IMR-90 (cell line): ENCODE measurements at regions not wholly inside any gene's neighbourhood (a gene's known extent, or its start where the extent isn't known, plus 50 kb on each side); places are given as distances from the start of the nearest gene placed in this dataset.

ENCODE experiments used
- ATAC-seq: fragments of 200-7000 bp; cut with Tn5 transposase; 2 replicates; pipeline ENCODE4 v1.9.1; 2020; ENCODE audit warnings: low read depth, mild to moderate bottlenecking, moderate library complexity
- BruUV-seq: library from RNA; stranded (reverse); fragments of 400-500 nt; replicated peaks from 2 replicates; lab custom pipeline; 2021; lab: Mats Ljungman, UMichigan
- CTCF ChIA-PET: fragments of 300-600 bp; formaldehyde crosslinking; extraction: SDS; loops from one replicate; lab custom pipeline; 2021; ENCODE audit warnings: antibody characterized with exemption; lab: Yijun Ruan, JAX
- POLR2A ChIA-PET: fragments of 300-600 bp; sonication (Branson Sonifier 250); formaldehyde crosslinking; loops from one replicate; lab custom pipeline; 2022; ENCODE audit warnings: antibody characterized with exemption; ENCODE audit not compliant: unreplicated experiment; lab: Charles Lee
- DNase-seq: peaks from one replicate; pipeline ENCODE4 v3.0.0; 2013
- H2AFZ ChIP-seq: replicated peaks from 2 replicates; pipeline ENCODE3; 2013; ENCODE audit warnings: low read length, mild to moderate bottlenecking; ENCODE audit not compliant: poor library complexity
- H2AK5ac ChIP-seq: 2 replicates; pipeline ENCODE4 v1.6.1; 2013; ENCODE audit warnings: low read depth, low read length, inconsistent platforms
- H2AK9ac ChIP-seq: replicated peaks from 2 replicates; pipeline ENCODE3; 2013; ENCODE audit warnings: mild to moderate bottlenecking, low read depth, low read length, moderate library complexity; ENCODE audit not compliant: poor library complexity
- H2BK120ac ChIP-seq: 2 replicates; pipeline ENCODE4 v1.6.1; 2013; ENCODE audit warnings: low read depth, low read length, inconsistent platforms
- H2BK15ac ChIP-seq: 3 replicates; pipeline ENCODE4 v1.6.1; 2013; ENCODE audit warnings: low read depth, low read length, inconsistent platforms
- H2BK20ac ChIP-seq: 2 replicates; pipeline ENCODE4 v1.6.1; 2013; ENCODE audit warnings: low read depth, mild to moderate bottlenecking, inconsistent platforms, low read length, moderate library complexity
- H2BK5ac ChIP-seq: 2 replicates; pipeline ENCODE4 v1.6.1; 2013; ENCODE audit warnings: mild to moderate bottlenecking, low read depth, low read length, inconsistent platforms; ENCODE audit not compliant: poor library complexity, severe bottlenecking
- H3K14ac ChIP-seq: replicated peaks from 2 replicates; pipeline ENCODE4 v1.6.1; 2013; ENCODE audit warnings: low read depth, low read length, inconsistent platforms
- H3K18ac ChIP-seq: 2 replicates; pipeline ENCODE4 v1.6.1; 2013; ENCODE audit warnings: low read depth, low read length, control low read depth
- H3K23ac ChIP-seq: 2 replicates; pipeline ENCODE4 v1.6.1; 2013; ENCODE audit warnings: low read depth, low read length, inconsistent platforms
- H3K27ac ChIP-seq: 2 replicates; pipeline ENCODE4 v1.5.1; 2013; ENCODE audit warnings: mild to moderate bottlenecking, control low read depth, low read length; ENCODE audit not compliant: insufficient read depth
- H3K27me3 ChIP-seq: 2 replicates; pipeline ENCODE4 v1.6.1; 2013; ENCODE audit warnings: low read length; ENCODE audit not compliant: control insufficient read depth, insufficient read depth
- H3K36me3 ChIP-seq: 2 replicates; pipeline ENCODE4 v1.6.1; 2013; ENCODE audit warnings: low read length, mixed read lengths; ENCODE audit not compliant: control insufficient read depth, insufficient read depth
- H3K4ac ChIP-seq: 2 replicates; pipeline ENCODE4 v1.6.1; 2013; ENCODE audit warnings: low read depth, low read length, inconsistent platforms
- H3K4me1 ChIP-seq: 2 replicates; pipeline ENCODE4 v1.6.1; 2013; ENCODE audit warnings: low read length, mixed read lengths; ENCODE audit not compliant: control insufficient read depth, insufficient read depth
- H3K4me2 ChIP-seq: 2 replicates; pipeline ENCODE4 v1.6.1; 2013; ENCODE audit warnings: low read depth, mild to moderate bottlenecking, control low read depth, low read length, moderate library complexity
- H3K4me3 ChIP-seq: 2 replicates; pipeline ENCODE4 v1.5.1; 2013; ENCODE audit warnings: low read depth, mild to moderate bottlenecking, control low read depth, low read length, moderate library complexity; ENCODE audit not compliant: insufficient read depth
- H3K56ac ChIP-seq: 2 replicates; pipeline ENCODE4 v1.6.1; 2013; ENCODE audit warnings: low read length, inconsistent platforms; ENCODE audit not compliant: insufficient read depth; ENCODE audit errors: extremely low read depth
- H3K79me1 ChIP-seq, 2 experiments: 2 replicates each; pipeline ENCODE4 v1.6.1; 2013; ENCODE audit warnings: low read length in 2 of 2, inconsistent platforms in 1 of 2, low read depth in 1 of 2
- H3K9ac ChIP-seq: 2 replicates; pipeline ENCODE4 v1.6.1; 2013; ENCODE audit warnings: low read depth, low read length, control low read depth
- H3K9me1 ChIP-seq: 2 replicates; pipeline ENCODE4 v1.6.1; 2013; ENCODE audit warnings: low read length, inconsistent platforms; ENCODE audit not compliant: insufficient read depth
- H3K9me3 ChIP-seq: 2 replicates; pipeline ENCODE4 v1.6.1; 2013; ENCODE audit warnings: low read length; ENCODE audit not compliant: control insufficient read depth, insufficient read depth
- H4K20me1 ChIP-seq: 2 replicates; pipeline ENCODE4 v1.6.1; 2013; ENCODE audit warnings: low read length, inconsistent platforms; ENCODE audit not compliant: insufficient read depth
- H4K5ac ChIP-seq: 2 replicates; pipeline ENCODE4 v1.6.1; 2013; ENCODE audit warnings: mild to moderate bottlenecking, low read depth, low read length, control low read depth
- H4K8ac ChIP-seq, 2 experiments: 2 replicates each; pipeline ENCODE4 v1.6.1; 2013; ENCODE audit warnings: low read depth in 2 of 2, low read length in 2 of 2, control low read depth in 1 of 2, inconsistent platforms in 1 of 2
- H4K91ac ChIP-seq: 2 replicates; pipeline ENCODE4 v1.6.1; 2013; ENCODE audit warnings: low read depth, low read length, inconsistent platforms; ENCODE audit not compliant: insufficient read depth
- BHLHE40 ChIP-seq: fragments of 150-350 bp; IDR thresholded peaks from 2 replicates; pipeline ENCODE4 v1.6.1; 2016; ENCODE audit warnings: mild to moderate bottlenecking, low read depth, low read length
- CEBPB ChIP-seq: IDR thresholded peaks from 2 replicates; pipeline ENCODE4 v1.6.1; 2012; ENCODE audit warnings: low read depth, low read length, improper control_type of control experiment
- CHD1 ChIP-seq: IDR thresholded peaks from 2 replicates; pipeline ENCODE4 v1.6.1; 2012; ENCODE audit warnings: low read depth, low read length, improper control_type of control experiment
- CTCF ChIP-seq: conservative IDR thresholded peaks from 2 replicates; pipeline ENCODE4 v1.5.1; 2012; ENCODE audit warnings: mild to moderate bottlenecking, low read depth, low read length, improper control_type of control experiment
- ELK1 ChIP-seq: fragments of 150-350 bp; IDR thresholded peaks from 2 replicates; pipeline ENCODE4 v1.6.1; 2016; ENCODE audit warnings: low read depth, mild to moderate bottlenecking, low read length, moderate library complexity, borderline replicate concordance
- FOS ChIP-seq: fragments of 150-350 bp; IDR thresholded peaks from 2 replicates; pipeline ENCODE4 v1.6.1; 2016; ENCODE audit warnings: low read depth, low read length
- MAFK ChIP-seq: IDR thresholded peaks from 2 replicates; pipeline ENCODE4 v1.6.1; 2012; ENCODE audit warnings: low read depth, low read length, improper control_type of control experiment
- MAZ ChIP-seq: IDR thresholded peaks from 2 replicates; pipeline ENCODE4 v1.6.1; 2012; ENCODE audit warnings: low read depth, mild to moderate bottlenecking, low read length, improper control_type of control experiment, moderate library complexity, borderline replicate concordance
- MXI1 ChIP-seq: IDR thresholded peaks from 2 replicates; pipeline ENCODE4 v1.6.1; 2012; ENCODE audit warnings: low read depth, mild to moderate bottlenecking, low read length, moderate library complexity, borderline replicate concordance
- NFE2L2 ChIP-seq: fragments of 150-350 bp; IDR thresholded peaks from 2 replicates; pipeline ENCODE4 v1.6.1; 2016; ENCODE audit warnings: low read depth, mild to moderate bottlenecking, low read length
- POLR2A ChIP-seq: IDR thresholded peaks from 2 replicates; pipeline ENCODE4 v1.6.1; 2012; ENCODE audit warnings: mild to moderate bottlenecking, low read depth, low read length
- RAD21 ChIP-seq: IDR thresholded peaks from 2 replicates; pipeline ENCODE4 v1.6.1; 2012; ENCODE audit warnings: low read length, improper control_type of control experiment
- RCOR1 ChIP-seq: IDR thresholded peaks from 2 replicates; pipeline ENCODE4 v1.6.1; 2012; ENCODE audit warnings: mild to moderate bottlenecking, low read length, improper control_type of control experiment; ENCODE audit not compliant: insufficient replicate concordance
- RFX5 ChIP-seq: IDR thresholded peaks from 2 replicates; pipeline ENCODE4 v1.8.0; 2012; ENCODE audit warnings: low read depth, mild to moderate bottlenecking, low read length, moderate library complexity
- SMC3 ChIP-seq: fragments of 150-350 bp; IDR thresholded peaks from 2 replicates; pipeline ENCODE4 v1.6.1; 2016; ENCODE audit warnings: low read depth, mild to moderate bottlenecking, antibody characterized with exemption, low read length, moderate library complexity
- USF2 ChIP-seq: fragments of 150-350 bp; IDR thresholded peaks from 2 replicates; pipeline ENCODE4 v1.6.1; 2017; ENCODE audit warnings: mild to moderate bottlenecking, antibody characterized with exemption, low read length, low read depth
- WGBS, 2 experiments: methylation state at CpG; one replicate each; pipeline versions ENCODE4 v1.1.5 to v1.1.7; 2013; ENCODE audit warnings: missing lambda C conversion rate in 2 of 2; ENCODE audit not compliant: insufficient read length in 1 of 2; ENCODE audit errors: extremely low coverage in 2 of 2; 5-methylcytosine and 5-hydroxymethylcytosine counted together
- dilution Hi-C: fragments of 300-500 bp; cut with HindIII; formaldehyde crosslinking; loops from one replicate; pipeline ENCODE4 v1.14.3; 2018; ENCODE audit warnings: low sequenced_read_pairs; ENCODE audit not compliant: unreplicated experiment
- in situ Hi-C: fragments of 300-500 bp; cut with MboI; formaldehyde crosslinking; loops from 3 replicates; pipeline ENCODE4 v1.14.3; 2019; ENCODE audit warnings: low sequenced_read_pairs, inconsistent platforms, mixed read lengths
- intact Hi-C: fragments of 100-400 bp; cut with micrococcal nuclease; formaldehyde crosslinking; loops from 2 replicates; pipeline ENCODE4 v1.10.0; 2022

- Histone ChIP-seq H3K56ac (peak overlapping the region; percentile 43; the same call in 1 of the 2 replicates), H2AFZ (peak overlapping the region; percentile 54), H2BK20ac (peak overlapping the region; percentile 94)
Measured at GRCh38 chr4:175424111-175424510, 388.0 kb downstream of the GPM6A start.

More at GRCh38 chr4:175424111-175424510, 388.0 kb downstream of the GPM6A start:
- Histone ChIP-seq H2BK5ac (peak overlapping the region; percentile 97), H2AK9ac (no peak overlapping the region), H3K9me3 (peaks cover 2% of the 10 kb centered on the region; the same call in 1 of the 2 replicates), H3K18ac (peak overlapping the region; percentile 88; the same call in 1 of the 2 replicates), H3K79me1 (no peaks in the 10 kb centered on the region), H2BK15ac (peak overlapping the region; percentile 65; the same call in 2 of the 3 replicates), H3K27me3 (no peaks in the 10 kb centered on the region), H3K23ac (peak overlapping the region; percentile 18; the same call in 1 of the 2 replicates), H3K14ac (peak overlapping the region; percentile 89), H2BK120ac (peak overlapping the region; percentile 100), H3K9ac (no peak overlapping the region), H3K4me2 (no peak overlapping the region), H3K9me1 (no peaks in the 10 kb centered on the region), H4K8ac (peak overlapping the region; percentile 51 to 56; a peak in 3 of 4 replicates), H3K4ac (peak overlapping the region; percentile 91), H3K4me3 (no peak overlapping the region), H3K36me3 (no peaks in the 10 kb centered on the region), H2AK5ac (peak overlapping the region; percentile 71; the same call in 1 of the 2 replicates), H4K20me1 (no peaks in the 10 kb centered on the region), H4K91ac (peak overlapping the region; percentile 85), H3K4me1 (peaks cover 7% of the 10 kb centered on the region), H4K5ac (peak overlapping the region; percentile 96), H3K27ac (peak overlapping the region; percentile 82)
- no peak for ATAC-seq
- in situ Hi-C loops (no loop called here), dilution Hi-C loops (no loop called here), intact Hi-C loops (no loop called here)
- no TSS peak for BruUV-seq
- 76% methylated on average over 2 of the region's 4 CpGs; no CpG with 5 or more reads in 1 of the 2 experiments for WGBS, 2 experiments
- CTCF ChIA-PET = no interaction called here
- DNase-seq = peak; percentile 31
- no peak for TF ChIP-seq BHLHE40
- TF ChIP-seq RFX5 = no peak
- TF ChIP-seq CEBPB = no peak
- TF ChIP-seq NFE2L2 = no peak
- no peak for TF ChIP-seq POLR2A
- TF ChIP-seq MXI1 = no peak
- TF ChIP-seq SMC3 = no peak
- TF ChIP-seq ELK1 = no peak
- TF ChIP-seq CHD1 = no peak
- TF ChIP-seq FOS = no peak
- TF ChIP-seq MAZ = no peak
- no peak for TF ChIP-seq USF2
- TF ChIP-seq RAD21 = no peak
- no peak for TF ChIP-seq RCOR1
- TF ChIP-seq CTCF = no peak
- no peak for TF ChIP-seq MAFK
- POLR2A ChIA-PET = no interaction called here
